GM18951 (cell line): ENCODE measurements at regions not wholly inside any gene's neighbourhood (a gene's known extent, or its start where the extent isn't known, plus 50 kb on each side); places are given as distances from the start of the nearest gene placed in this dataset.

Experiments
- POLR2A ChIP-seq: IDR thresholded peaks from 4 replicates; pipeline ENCODE4 v1.6.1; 2011; ENCODE audit warnings: mild to moderate bottlenecking; ENCODE audit not compliant: insufficient read length, insufficient read depth; ENCODE audit errors: extremely low read depth
- in situ Hi-C: fragments of 300-500 bp; cut with MboI; formaldehyde crosslinking; loops from one replicate; pipeline ENCODE4 v1.12.0; 2022; ENCODE audit warnings: low sequenced_read_pairs, mixed read lengths, inconsistent platforms; ENCODE audit not compliant: unreplicated experiment

DNA sequence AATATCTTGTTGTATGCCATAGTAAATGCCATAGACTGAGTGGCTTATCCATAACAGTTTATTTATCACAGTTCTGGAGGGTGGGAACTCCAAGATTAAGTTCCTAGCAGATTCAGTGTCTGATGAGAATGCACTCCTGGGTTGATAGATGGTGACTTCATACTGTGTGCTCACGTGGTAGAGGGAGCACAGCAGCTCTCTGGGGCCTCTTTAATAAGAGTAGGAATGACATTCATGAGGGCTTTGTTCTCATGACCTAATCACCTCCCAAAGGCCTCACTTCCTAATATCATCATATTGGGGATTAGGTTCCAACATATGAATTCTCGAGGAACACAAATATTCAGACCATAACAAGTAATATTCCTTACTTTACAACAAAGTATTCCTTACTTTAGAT is 98.1 kb upstream of the SH3BP4 start:
- in situ Hi-C loops: no loop called here
- no peak for TF ChIP-seq POLR2A

DNA sequence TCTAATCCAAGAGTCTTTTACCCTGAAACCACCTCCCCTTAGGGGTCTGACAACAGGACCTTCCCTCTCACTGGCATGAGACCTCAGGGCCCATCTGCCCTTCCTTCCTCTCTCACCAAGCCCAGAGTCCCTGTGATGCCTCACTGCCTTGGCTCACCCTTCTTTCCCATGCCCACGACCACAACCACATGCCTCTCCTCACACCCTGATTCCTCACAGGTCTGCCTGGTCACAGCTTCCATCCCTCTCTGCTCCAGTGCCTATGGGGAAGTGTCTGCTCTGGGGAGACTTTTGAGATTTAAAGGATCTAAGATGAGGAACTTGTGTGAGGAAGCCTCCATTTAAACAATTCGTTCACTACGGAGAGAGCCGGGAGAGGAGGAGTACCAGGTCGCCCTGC is 98.9 kb upstream of the SH3BP4 start:
- no peak for TF ChIP-seq POLR2A
- in situ Hi-C loops: no loop called here

- in situ Hi-C loops: no loop called here
- TF ChIP-seq POLR2A: no peak
These were observed 99.8 kb upstream of the SH3BP4 start for GRCh38 chr2:234852035-234852434.

DNA sequence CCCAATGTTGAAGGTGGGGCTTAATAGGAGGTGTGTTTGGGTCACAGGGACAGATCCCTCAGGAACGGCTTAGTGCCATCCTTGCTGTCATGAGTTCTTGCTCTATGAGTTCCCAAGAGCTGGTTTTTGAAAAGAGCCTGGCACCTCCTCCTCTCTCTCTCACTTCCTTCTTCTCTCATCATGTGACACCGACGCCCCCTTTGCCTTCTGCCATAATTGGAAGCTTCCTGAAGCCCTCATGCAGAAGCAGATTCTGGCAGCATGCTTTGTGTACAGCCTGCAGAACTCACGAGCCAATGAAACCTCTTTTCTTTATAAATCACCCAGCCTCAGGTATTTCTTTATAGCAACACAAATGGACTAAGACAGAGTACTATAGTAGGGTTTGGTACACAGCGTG is 100.4 kb upstream of the SH3BP4 start:
- no peak for TF ChIP-seq POLR2A
- in situ Hi-C loops: no loop called here

DNA sequence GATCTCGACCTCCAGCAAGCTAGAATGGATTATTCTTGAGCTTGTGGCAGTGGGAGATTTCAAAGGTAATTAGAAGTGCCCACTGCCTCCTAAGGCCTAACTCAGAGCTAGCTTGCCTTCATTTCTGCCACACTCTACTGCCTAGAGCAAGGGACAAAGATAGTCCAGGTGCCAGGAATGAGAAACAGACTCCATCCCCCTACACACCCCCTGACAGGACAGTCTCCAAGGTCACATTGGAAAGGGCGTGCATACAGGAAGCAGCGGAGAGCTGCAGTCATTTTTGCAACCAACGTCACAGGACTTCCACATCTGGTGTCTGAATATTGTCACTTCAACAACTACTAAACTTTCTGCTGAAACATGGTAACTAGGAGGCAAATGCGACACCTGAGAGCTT is 101.0 kb upstream of the SH3BP4 start:
- in situ Hi-C loops: no loop called here
- TF ChIP-seq POLR2A: no peak

- TF ChIP-seq POLR2A: no peak
- in situ Hi-C loops: no loop called here
These were observed 102.1 kb upstream of the SH3BP4 start for GRCh38 chr2:234849678-234850077.

DNA sequence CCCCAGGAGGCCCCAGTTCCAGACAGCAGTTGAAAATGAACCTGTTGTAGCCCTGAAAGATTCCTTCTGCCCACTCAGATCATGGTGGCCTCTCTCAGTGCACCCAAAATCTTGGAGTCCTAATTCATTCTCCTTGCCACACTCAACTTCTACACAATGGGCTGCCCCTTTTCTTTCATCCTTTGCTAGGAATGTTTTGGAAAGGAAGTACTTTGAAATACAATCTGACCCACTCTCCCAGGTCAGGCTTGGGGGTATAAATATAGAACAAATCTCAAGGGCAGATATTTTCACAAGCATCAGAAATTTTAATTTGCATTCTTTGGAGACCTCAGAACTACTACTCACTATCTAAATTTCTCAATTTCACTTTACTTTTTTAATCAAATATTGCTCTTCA is 103.2 kb upstream of the SH3BP4 start:
- TF ChIP-seq POLR2A: no peak
- in situ Hi-C loops: no loop called here

DNA sequence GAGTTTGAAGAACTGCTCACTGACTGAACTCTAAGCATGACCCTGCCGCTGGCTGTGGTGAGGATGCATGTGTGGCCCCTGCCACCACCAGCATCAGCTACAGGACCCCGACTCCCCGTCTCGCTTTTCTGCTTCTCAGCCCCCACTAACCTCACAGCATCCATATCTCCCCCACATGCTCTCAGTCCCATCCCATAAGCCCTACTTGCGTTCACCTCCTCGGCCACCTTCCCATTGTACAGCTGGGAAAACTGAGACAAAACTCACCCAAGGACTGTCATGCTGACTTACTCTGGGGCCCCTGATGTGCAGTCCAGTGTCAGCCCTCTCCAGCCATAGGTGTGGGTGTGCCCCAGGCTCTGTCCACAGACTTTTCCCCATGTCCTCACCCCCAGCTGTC is 104.2 kb upstream of the SH3BP4 start:
- TF ChIP-seq POLR2A: no peak
- in situ Hi-C loops: no loop called here

GRCh38 chr2:234847364-234847635 is 104.5 kb upstream of the SH3BP4 start:
- in situ Hi-C loops: no loop called here
- no peak for TF ChIP-seq POLR2A

DNA sequence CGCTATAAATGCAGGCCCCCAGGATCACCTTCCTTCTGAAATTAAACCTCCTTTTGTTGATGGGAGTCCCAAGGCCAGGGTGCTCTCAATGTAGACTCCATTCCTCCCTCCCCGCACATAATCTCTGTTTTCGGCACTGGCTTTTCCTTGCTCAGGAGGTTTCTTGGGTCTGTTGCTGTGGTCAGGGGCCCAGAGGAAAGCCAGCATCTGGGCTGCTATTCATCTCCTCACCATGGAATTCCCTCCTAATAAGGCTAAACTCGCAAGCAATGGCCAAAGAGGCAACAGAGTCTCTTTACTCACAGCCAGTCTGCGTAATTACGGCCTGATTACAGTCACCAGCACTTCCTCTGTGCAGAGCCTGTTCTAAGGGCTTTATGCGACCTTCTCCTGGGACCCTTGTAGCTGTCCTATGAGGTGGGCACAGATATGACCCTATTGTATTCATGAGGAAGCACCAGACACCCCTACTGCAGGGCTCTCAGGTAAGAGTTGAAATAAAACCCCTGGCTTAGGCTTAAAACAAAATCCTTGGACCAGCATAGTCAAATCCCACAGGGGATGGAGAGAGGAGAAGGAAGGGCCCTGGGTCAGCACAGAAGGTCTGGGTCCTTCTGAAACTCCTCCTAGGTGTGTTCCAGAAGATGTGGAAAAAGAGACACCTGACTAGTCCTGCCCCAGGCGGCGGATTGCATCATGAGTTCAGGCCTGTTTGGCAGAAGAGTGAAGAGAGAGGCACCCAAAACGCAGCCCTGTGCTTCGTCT is 105.0 kb upstream of the SH3BP4 start:
- no peak for TF ChIP-seq POLR2A
- in situ Hi-C loops: no loop called here

- in situ Hi-C loops: no loop called here
- TF ChIP-seq POLR2A: no peak
These were observed 105.9 kb upstream of the SH3BP4 start for GRCh38 chr2:234845602-234846590.

- TF ChIP-seq POLR2A: no peak
- in situ Hi-C loops: no loop called here
These were observed 108.4 kb upstream of the SH3BP4 start for GRCh38 chr2:234843411-234843810.

- in situ Hi-C loops: no loop called here
- TF ChIP-seq POLR2A: no peak
These were observed 109.1 kb upstream of the SH3BP4 start for GRCh38 chr2:234842753-234843152.
